HG03097 (cell line): ENCODE measurements at regions not wholly inside any gene's neighbourhood (a gene's known extent, or its start where the extent isn't known, plus 50 kb on each side); places are given as distances from the start of the nearest gene placed in this dataset.

Source experiments
- ATAC-seq: cut with Tn5 transposase; IDR thresholded peaks from one replicate; pipeline ENCODE4 v1.9.1; 2021; ENCODE audit not compliant: unreplicated experiment, low FRiP score

DNA sequence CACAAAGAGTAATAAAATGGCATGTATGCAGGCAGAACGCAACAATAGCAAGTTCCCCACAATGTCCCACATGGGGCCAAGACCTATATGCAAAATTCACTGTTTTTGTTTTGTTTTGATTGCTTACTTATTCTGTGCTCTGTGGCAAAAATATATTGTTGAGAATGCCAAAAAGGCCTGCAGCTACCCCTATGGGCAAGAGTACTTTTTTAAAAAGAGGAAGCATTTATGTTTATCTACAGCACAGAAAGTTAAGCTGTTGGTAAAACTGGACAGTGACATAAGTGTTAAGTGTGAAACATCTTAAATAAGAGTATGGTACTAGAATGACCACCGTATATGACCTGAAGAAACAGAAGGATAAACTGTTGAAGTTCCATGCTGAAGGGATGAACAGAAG is 301.9 kb upstream of the ZC3H12C start:
- no peak for ATAC-seq

DNA sequence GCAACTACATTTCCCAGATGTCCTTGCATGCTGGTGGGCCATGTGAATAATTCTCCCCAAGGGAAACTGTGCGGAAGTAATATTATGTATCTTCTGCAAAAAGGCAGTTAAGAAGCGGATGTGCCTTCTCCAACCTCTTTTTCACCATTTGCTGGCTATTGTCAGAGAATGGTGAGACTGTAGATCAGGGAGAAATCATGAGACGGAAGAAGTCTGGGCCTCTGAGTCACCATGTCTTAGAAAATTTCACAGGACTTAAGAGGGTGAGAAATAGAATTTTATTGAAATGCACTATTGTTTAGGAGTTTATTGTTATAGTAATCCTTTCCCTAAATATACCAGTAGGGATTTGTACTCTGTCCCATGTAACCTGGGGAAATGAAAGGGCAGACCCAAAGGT is 298.7 kb upstream of the ZC3H12C start:
- ATAC-seq: no peak

- no peak for ATAC-seq
Measured at GRCh38 chr11:109795234-109795633, 298.0 kb upstream of the ZC3H12C start.

- no peak for ATAC-seq
Measured at GRCh38 chr11:109796253-109796652, 296.9 kb upstream of the ZC3H12C start.

DNA sequence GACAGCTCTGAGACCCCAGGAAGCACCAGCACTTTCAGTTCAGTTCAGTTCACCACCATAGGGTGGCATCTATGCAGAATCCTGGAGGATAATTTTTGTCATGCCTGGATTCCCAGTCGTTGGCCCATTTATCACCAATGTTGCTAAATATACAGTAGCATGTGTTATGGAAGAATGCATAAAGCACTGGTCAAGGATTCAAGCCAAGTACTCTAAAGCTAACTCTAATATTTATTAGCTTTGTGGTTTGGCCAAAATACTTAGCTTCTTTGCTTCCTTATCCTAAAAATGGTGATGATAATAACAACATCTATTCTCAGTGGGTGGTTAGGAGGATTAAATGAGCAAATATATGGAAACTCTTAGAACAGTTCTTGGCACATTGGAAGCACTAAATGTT is 294.7 kb upstream of the ZC3H12C start:
- no peak for ATAC-seq

DNA sequence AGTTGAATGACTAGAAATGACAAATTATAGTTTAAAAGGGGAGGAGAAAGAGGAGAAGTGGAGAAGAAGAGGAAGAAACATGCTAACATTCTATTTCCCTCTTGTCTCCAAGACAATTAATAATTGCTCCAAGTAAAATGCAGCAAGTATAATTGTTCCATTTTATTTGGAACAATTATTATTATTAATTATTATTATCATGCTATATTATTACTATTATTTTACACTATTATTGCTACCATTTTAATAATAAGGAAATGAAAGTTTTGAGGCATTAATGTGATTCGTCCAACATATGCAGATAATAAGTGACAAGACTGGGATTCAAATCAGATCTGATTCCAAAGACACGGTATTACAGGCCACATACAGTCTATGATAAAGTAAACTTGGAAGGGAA is 293.6 kb upstream of the ZC3H12C start:
- no peak for ATAC-seq

DNA sequence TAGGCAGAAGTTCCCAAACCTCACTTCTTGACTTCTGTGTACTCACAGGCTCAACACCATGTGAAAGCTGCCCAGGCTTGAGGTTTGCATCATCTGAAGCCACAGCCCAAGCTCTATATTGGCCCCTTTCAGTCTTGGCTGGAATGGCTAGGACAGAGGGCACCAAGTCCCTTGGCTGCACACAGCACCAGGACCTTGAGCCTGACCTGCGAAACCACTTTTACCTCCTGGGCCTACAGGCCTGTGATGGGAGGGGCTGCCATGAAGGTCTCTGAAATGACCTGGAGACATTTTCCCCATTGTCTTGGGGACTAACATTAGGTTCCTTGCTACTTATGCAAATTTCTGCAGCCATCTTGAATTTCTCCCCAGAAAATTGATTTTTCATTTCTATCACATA is 288.3 kb upstream of the ZC3H12C start:
- ATAC-seq: no peak

DNA sequence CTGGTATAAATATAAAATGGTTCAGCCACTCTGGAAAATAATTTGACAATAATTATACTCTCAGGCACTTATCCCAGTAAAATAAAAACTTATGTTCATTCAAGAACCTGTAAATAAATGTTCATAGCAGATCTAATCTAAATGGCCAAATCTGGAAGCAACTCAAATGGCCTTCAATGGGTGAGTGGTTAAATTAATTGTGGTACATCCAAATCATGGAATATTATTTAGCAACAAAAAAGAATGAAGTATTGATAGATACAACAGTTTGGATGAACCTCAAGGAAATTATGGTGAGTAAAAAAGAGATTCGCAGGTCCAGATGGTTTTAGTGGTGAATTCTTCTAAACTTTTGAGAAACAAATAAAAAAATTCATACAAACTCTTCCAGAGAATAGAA is 287.0 kb upstream of the ZC3H12C start:
- ATAC-seq: no peak

DNA sequence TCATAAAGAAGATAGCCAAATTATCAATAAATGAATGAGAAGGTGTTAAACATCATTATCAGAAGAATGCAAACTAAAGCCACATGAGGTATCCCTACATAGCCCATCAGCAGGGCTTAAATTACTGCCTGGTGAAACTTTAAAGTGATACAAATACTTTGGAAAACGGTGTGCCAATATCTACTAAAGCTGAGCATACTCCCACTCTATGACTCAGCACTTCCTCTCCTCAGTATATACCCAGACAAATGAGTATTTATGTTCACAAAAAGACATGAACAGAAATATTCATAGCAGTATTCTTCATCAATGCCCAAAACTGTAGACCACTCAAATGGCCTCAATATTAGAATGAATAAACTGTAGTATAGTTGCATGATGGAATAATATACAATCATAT is 284.6 kb upstream of the ZC3H12C start:
- ATAC-seq: no peak

GRCh38 chr11:109814824-109815223 is 278.4 kb upstream of the ZC3H12C start:
- ATAC-seq: no peak

- no peak for ATAC-seq
Measured at GRCh38 chr11:109815500-109816150, 277.6 kb upstream of the ZC3H12C start.

GRCh38 chr11:109818290-109818689 is 274.9 kb upstream of the ZC3H12C start:
- ATAC-seq: no peak

DNA sequence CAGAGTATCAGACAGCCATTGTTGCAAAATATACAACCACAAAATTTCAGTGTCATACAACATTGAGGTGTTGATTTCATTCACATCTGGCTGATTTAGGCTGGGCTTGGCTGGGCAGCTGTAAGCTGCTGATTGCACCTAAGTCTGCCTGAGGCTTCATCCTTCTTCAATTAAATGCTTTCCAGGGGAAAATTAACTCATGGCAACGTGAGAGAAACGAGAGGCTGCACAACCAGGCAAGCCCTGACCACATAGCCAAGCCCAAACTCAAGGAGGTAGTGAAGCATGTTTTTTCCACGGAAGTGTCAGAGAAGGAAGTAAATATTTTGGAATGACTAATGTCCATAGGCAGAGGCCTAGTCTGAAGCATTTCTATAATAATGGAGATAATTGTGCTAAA is 273.8 kb upstream of the ZC3H12C start:
- ATAC-seq: no peak

DNA sequence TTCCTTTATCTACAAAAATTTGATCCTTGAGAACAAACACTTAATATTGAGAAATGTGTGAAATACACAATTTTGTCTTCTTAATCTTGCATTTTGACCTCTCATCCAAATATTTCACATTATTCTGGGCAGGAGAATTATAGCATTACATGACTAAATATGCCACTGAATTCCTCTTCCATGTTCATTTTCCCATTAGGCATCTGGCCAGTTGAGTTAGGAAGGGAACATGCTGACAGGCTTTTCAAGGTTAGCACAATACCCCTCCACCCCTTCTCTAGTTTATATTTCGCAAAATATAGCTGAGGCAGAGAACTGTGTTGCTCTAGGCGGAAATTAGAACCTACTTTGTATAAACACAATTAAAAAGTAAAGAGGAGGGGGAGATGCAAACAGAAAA is 271.7 kb upstream of the ZC3H12C start:
- no peak for ATAC-seq

DNA sequence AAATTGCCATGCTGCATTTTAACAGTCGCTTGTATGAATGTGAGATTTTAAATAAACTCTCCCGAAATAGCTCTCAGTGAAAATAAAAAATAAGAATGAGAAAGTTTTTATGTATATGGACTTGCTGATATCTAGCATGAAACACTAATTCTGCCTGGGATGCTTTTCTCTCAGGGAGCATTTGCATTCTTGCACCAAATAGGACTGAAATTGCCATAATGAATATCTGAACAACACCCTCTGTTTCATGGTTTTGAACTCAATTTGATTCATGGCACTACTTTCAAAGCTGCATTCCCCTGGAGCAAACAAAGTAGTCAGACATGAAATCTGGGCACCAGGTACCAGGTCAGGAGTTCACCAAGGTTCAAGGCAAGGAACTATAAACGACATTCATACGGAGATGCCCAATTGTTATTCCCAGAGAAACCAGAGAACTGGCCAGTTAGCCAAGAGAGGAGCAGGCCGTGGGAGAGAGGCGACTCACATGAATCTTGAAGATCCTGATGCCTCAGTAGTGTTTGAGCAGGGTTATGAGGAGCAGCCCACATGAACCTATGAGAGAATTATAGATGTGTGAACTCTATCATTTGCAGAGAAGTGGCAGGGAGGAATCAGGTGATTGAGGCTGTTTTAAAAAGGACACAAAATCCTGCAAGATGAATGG is 270.6 kb upstream of the ZC3H12C start:
- ATAC-seq: no peak

GRCh38 chr11:109828387-109828786 is 264.8 kb upstream of the ZC3H12C start:
- no peak for ATAC-seq

- no peak for ATAC-seq
Measured at GRCh38 chr11:109838026-109838425, 255.2 kb upstream of the ZC3H12C start.

GRCh38 chr11:109845437-109845836 is 247.8 kb upstream of the ZC3H12C start:
- no peak for ATAC-seq

DNA sequence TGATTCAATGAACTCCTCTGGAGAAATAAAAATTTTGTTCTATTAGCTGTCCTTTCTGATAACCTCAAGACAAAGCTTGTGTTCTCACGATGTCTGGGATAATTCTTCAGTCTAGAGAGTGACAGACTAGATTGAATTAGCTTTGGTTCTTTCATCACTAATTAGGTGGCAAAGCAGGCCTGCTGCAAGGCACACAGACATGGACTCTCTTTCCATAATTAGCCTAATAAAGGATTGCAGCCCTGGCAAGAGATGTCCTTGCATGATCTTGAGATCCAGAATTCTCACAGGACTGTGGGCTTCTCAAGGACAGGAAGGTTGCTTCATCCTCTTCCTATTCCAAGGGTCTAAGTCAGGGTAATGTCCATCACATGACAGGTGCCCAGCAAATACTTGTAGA is 245.6 kb upstream of the ZC3H12C start:
- ATAC-seq: no peak

- ATAC-seq: no peak
Measured at GRCh38 chr11:109849051-109849450, 244.1 kb upstream of the ZC3H12C start.

DNA sequence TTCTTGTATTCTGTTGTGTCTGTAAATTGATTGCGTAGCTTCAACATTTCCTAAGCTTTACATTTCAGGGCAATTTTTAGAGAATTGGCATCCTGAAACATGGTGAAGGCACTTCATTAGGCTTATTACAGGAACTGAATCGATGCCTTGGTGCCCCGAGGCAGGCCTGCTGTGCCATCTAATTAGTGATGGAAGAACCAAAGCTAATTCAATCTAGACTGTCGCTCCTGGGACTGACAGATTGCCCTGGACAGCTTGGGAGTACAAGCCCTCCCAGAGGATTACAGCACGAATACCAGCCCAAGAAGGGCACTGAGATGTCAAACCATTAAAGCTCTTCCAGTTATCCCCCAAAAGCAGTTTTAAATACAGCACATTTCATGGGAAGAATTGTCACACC is 243.2 kb upstream of the ZC3H12C start:
- ATAC-seq: no peak

DNA sequence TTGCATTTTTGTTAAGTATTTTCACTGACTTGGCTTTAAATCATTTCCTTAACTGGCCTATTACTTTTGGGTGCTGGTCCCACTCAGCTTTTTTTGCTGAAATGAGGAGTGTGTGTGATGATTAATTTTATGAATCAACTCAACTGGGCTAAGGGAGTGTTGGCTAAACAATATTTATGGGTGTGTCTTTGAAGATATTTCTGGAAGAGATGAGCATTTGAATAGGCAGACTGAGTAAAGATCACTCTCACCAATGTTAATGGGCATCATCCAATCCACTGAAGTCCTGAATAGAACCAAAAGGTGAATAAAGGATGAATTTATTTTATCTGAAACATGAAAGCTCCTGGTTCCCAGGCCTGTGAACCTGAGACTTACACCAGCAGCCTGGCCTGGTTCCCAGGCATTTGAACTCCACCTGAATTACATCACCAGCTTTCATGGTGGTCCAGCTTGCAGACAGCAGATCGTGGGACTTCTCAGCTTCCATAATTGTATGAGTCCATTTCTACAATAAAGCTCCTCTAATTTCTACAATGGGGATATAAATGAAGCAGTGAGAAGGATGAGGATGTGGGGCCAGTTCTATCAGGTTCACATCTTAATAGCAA is 241.3 kb upstream of the ZC3H12C start:
- no peak for ATAC-seq
